Kidney glomerular epithelial cell (primary cell): ENCODE measurements at regions not wholly inside any gene's neighbourhood (a gene's known extent, or its start where the extent isn't known, plus 50 kb on each side); places are given as distances from the start of the nearest gene placed in this dataset.
"Not testable (repeated sequence)": the region's sequence is repeated elsewhere in the genome, so short reads cannot be mapped to it uniquely, and the experiment has no call there.

Experiments used
- DNase-seq: peaks from one replicate; lab custom pipeline; 2025; lab: John Stamatoyannopoulos, UW

- DNase-seq = no peak
Observed at GRCh38 chr1:189216886-189217285, 1260.8 kb downstream of the BRINP3 start.

DNA sequence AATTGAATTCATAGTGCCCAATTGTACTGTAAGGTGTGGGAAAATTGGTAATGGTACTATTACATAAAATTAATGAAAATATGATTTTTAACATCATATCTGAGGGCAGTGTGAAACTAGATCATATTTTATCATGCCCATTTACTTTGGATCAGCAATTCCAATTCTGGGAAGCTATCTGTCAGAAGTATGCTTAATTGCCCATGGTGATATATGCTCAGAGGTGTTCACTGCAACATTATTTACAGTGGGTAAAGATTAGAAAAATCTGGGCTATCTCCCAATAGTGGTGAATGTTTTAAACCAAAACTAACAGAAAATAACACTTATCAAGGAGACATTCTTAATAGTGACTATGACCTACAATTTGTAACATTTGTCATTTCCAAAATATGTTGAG lies 1260.0 kb downstream of the BRINP3 start:
- DNase-seq = no peak

- DNase-seq = no peak
Observed at GRCh38 chr1:189220750-189221149, 1256.9 kb downstream of the BRINP3 start.

GRCh38 chr1:189225794-189226145 lies 1251.9 kb downstream of the BRINP3 start:
- not testable (repeated sequence) for DNase-seq

DNA sequence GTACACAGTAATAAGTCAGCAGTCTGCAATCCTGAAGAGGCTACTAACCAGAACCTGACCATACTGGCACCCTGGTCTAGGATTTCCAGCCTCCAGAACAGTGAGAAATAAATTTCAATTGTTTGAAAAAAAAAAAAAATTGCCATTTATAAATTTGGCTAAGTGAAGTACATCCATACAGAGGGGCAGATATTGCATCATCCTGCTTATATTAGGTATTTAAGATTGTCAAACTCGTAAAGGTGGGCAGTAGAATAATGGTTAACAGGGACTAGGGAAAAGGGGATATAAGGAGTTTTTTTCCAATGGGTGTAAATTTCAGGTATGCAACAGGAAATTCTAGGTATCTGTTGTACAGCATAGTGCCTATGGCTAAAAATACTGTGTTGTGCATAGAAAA lies 1250.9 kb downstream of the BRINP3 start:
- no peak for DNase-seq

- DNase-seq = no peak
Observed at GRCh38 chr1:189237008-189237407, 1240.7 kb downstream of the BRINP3 start.

GRCh38 chr1:189253601-189254350 lies 1223.9 kb downstream of the BRINP3 start:
- no peak for DNase-seq

- DNase-seq = not testable (repeated sequence)
Observed at GRCh38 chr1:189261128-189261527, 1216.5 kb downstream of the BRINP3 start.

DNA sequence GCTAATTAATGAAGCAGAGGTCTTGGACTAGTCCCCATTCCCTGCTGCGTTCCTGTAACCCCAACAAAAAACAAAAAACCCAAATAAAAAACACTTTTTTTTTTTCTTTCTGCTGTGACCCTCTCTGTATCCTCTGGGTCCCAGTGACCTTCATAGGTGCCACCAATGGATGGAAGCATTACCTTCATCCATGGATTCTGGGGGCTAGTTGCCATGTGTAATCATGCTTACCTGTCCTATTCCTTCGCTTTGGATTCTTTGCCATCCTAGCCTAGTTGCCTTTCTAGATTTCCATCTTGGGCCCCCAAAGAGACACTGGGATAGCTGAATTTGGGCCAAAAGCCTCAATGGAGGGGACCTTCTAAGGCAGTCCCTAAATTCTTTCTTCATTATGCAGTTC lies 1208.7 kb downstream of the BRINP3 start:
- no peak for DNase-seq

DNA sequence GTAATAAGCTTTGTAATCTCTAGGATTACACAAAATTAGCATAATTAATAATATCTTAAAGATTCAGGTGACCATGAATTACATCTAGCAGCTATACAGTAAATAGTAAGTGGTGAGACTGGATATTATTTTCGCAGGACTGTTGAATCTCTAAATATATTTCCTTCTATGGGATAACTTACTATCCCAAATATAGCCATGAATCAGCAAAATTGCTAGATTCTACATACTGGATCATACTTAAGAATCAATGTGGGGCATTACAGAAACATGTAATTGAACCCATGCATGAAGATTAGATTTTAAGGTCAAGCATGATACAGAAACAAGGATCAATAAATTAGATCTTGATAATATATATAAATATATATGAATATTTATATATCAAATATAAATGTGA lies 1203.4 kb downstream of the BRINP3 start:
- DNase-seq = no peak

DNA sequence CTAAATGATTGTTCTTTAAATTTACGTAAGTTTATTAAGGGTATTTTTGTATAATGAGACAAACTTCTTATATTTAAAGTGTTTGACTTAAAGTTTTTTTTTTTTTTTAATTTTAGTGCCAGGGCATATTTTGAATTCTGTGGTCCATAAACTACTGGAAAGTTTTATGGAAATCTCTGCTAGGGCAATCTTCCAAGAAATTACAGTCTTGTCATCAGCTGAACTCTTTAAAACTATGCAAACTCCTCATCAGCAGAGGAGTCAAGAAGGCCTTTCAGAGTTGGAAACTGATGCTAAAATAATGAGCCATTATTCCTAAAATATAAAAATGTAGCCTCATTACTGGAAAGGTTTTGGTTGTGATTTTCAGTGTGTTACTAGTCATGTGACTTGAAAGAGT lies 1201.9 kb downstream of the BRINP3 start:
- DNase-seq = no peak

- DNase-seq = no peak
Observed at GRCh38 chr1:189289346-189289745, 1188.3 kb downstream of the BRINP3 start.

- no peak for DNase-seq
Observed at GRCh38 chr1:189301235-189301634, 1176.4 kb downstream of the BRINP3 start.

- no peak for DNase-seq
Observed at GRCh38 chr1:189305279-189305678, 1172.4 kb downstream of the BRINP3 start.

GRCh38 chr1:189311915-189312314 lies 1165.7 kb downstream of the BRINP3 start:
- DNase-seq = no peak

DNA sequence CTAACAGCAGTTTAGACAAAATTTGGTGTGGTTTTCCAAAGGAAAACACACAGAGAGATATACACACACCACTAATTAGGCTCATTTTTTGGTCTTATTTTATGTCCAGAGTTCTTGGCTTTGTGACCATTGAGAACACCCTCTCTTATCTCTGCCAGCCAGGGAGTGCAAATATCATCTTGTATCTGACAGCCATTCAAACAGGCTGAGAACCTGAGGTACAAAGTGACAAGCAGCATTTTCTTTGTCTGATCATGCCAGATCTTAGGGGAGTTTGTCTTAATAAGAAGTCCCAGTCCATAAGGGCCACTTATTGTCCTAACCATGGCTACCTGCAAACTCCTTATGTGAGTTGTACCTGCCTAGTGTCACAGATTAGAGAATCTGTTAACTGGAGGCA lies 1165.2 kb downstream of the BRINP3 start:
- DNase-seq = no peak

DNA sequence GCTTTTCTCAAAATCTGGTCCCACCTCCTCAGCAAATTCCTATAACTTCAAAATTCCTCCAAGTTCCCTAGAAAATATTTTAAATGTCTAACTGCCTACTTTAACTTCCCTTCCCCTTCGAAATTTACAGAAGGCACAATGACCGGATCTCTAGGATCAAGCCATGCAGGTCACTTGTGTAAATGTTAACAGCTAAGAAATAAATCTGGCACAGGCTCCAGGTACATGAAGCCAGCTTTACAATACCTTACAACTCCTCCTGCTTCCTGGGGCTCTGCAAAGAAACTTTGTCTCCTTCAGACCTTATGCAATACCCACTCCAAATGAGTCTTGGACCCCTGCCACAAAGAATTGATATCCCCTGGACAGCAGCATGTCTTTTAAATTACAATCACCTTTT lies 1164.2 kb downstream of the BRINP3 start:
- DNase-seq = no peak

DNA sequence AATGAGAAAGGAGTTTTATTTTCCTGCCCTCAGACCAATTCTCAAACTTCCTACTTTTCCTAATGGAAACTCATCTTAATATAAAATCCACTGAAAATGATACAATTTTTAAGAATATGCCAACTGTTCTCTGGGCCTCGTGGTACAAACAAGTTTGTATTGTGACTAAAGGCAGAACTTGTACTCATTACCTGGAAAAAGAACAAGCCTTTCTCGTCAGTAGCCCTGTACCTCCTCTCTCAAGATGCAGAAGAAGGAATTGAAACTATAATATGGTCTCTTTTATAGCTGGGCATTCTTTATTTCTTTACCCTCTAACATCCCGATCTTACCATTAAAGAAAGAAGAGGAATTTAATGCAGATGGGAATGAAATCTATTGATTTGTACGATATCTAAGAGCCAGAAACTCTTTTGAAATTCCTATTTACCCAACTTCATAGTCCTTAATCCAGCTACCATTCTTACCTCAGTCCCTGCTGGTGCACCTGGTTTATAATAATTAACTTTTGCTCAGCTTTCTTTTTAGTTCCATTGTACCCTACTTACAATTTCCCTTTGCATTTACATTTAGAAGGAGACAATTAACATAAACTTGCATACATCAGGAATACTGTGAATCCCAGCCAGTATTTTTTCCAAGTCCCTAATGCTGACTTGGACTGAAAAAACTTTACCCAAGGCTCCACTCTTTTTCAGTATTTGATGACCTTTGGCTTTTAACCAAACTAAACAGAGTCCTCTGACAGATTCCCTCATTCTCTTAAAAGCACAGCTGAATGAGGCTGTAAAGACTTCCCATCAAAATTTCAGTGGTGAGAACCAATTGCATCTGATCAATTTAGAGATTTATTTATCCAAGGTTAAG lies 1162.4 kb downstream of the BRINP3 start:
- DNase-seq = no peak

- DNase-seq = no peak
Observed at GRCh38 chr1:189323091-189323490, 1154.6 kb downstream of the BRINP3 start.

DNA sequence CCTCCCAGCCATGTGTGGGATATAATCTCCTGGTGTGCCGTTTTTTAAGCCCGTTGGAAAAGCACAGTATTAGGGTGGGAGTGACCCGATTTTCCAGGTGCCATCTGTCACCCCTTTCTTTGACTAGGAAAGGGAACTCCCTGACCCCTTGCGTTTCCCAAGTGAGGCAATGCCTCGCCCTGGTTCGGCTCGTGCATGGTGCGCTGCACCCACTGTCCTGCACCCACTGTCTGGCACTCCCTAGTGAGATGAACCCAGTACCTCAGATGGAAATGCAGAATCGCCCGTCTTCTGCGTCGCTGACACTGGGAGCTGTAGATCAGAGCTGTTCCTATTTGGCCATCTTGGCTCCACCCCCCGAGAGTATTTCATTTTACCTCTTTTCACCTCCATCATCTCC lies 1146.6 kb downstream of the BRINP3 start:
- not testable (repeated sequence) for DNase-seq

DNA sequence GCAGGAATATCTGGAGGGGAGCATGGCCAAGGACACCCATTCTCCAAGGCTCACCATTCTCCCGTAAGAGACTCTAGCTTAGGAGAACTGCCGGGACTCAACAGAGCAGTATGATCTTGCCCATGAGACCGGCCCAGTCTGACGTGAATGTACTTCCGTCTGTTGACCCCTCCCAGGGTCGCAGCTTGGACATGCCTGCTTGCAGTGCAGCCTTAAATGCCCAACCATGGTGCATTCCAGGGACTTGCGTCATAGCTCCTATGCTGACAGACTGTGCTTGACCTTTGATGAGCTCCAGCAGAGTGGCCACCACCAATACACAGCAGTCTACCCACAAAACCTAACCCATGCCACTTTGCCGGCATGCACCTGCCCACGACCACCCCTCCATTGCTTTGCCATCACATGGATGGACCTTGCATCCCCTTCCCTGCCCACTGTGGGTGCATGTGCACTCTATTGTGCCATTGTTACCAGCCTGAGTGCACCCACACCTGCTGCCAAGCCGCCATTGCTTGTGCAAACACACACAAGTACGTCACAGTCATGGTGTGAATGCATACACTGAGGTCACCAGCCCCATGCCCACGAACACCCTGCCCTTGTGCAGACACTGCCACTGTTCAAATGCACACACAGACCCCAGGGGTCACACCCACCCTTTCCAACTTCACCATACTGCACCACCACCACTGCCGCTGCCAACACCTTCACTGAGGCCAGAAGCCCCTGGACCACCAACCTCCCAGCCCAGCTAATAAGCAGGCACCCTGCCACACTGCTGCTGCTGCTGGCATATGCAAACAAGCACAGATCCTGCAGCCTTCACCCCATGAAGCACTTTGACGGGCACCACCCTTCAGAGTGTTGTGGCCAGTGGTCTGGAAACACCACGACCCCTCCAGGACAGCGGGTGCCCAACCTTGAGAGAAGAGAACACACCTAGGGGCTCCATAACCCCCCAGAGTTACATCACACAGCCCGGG lies 1141.3 kb downstream of the BRINP3 start:
- no peak for DNase-seq

- DNase-seq = no peak
Observed at GRCh38 chr1:189349607-189350006, 1128.1 kb downstream of the BRINP3 start.
